Mesenchymal stem cell (in vitro differentiated cells and primary cell): ENCODE measurements at regions not wholly inside any gene's neighbourhood (a gene's known extent, or its start where the extent isn't known, plus 50 kb on each side); places are given as distances from the start of the nearest gene placed in this dataset.
A peak's percentile ranks its signal among the peaks of the same experiment; 100 is the strongest.

Source experiments
- DNase-seq: peaks from one replicate; pipeline ENCODE4 v3.0.0-alpha.2; 2013
- H2AFZ ChIP-seq: one replicate; pipeline ENCODE4 v1.6.1; 2013; ENCODE audit warnings: low read depth, mild to moderate bottlenecking, control low read depth, inconsistent platforms, low read length, moderate library complexity
- H2AK5ac ChIP-seq: 2 replicates; pipeline ENCODE4 v1.6.1; 2013; ENCODE audit warnings: low read length, moderate library complexity, mild to moderate bottlenecking, inconsistent platforms; ENCODE audit not compliant: severe bottlenecking
- H2BK120ac ChIP-seq: one replicate; pipeline ENCODE4 v1.6.1; 2013; ENCODE audit warnings: low read depth, mild to moderate bottlenecking, inconsistent platforms, low read length, moderate library complexity
- H2BK12ac ChIP-seq, 2 experiments: one replicate each; pipeline ENCODE4 v1.6.1; 2013; ENCODE audit warnings: inconsistent platforms in 2 of 2, low read length in 2 of 2, mild to moderate bottlenecking in 2 of 2, moderate library complexity in 2 of 2, control low read depth in 1 of 2
- H2BK15ac ChIP-seq: one replicate; pipeline ENCODE4 v1.6.1; 2013; ENCODE audit warnings: mild to moderate bottlenecking, low read depth, inconsistent platforms; ENCODE audit not compliant: poor library complexity, severe bottlenecking
- H2BK5ac ChIP-seq: 2 replicates; pipeline ENCODE4 v1.6.1; 2013; ENCODE audit warnings: low read depth, mild to moderate bottlenecking, low read length, control low read depth, inconsistent platforms; ENCODE audit not compliant: poor library complexity, severe bottlenecking
- H3K14ac ChIP-seq, 2 experiments: one replicate each; pipeline ENCODE4 v1.6.1; 2013; ENCODE audit warnings: inconsistent platforms in 2 of 2, low read length in 2 of 2, control low read depth in 1 of 2, mild to moderate bottlenecking in 1 of 2, moderate library complexity in 1 of 2
- H3K18ac ChIP-seq, 2 experiments: one replicate each; pipeline ENCODE4 v1.6.1; 2013; ENCODE audit warnings: inconsistent platforms in 2 of 2, low read length in 2 of 2, control low read depth in 1 of 2, low read depth in 1 of 2, mild to moderate bottlenecking in 1 of 2
- H3K23ac ChIP-seq, 2 experiments: one replicate each; pipeline ENCODE4 v1.6.1; 2013; ENCODE audit warnings: inconsistent platforms in 2 of 2, low read length in 2 of 2, mild to moderate bottlenecking in 2 of 2, moderate library complexity in 2 of 2, control low read depth in 1 of 2
- H3K27ac ChIP-seq: 2 replicates; pipeline ENCODE4 v1.5.1; 2013; ENCODE audit warnings: mild to moderate bottlenecking, moderate library complexity, low read length, control low read depth, inconsistent platforms; ENCODE audit not compliant: poor library complexity, severe bottlenecking
- H3K27me3 ChIP-seq, 2 experiments: 2 replicates each; pipeline versions ENCODE4 v1.6.1 to v1.7.0; 2013; ENCODE audit warnings: low read length in 2 of 2, mild to moderate bottlenecking in 2 of 2, moderate library complexity in 2 of 2, control low read depth in 1 of 2, inconsistent platforms in 1 of 2; ENCODE audit not compliant: control insufficient read depth in 1 of 2, insufficient read depth in 1 of 2
- H3K36me3 ChIP-seq, 2 experiments: 2 replicates each; pipeline versions ENCODE4 v1.6.1 to v1.7.0; 2013; ENCODE audit warnings: low read length in 2 of 2, control low read depth in 1 of 2, inconsistent platforms in 1 of 2, low read depth in 1 of 2, mild to moderate bottlenecking in 1 of 2; ENCODE audit not compliant: insufficient read depth in 2 of 2, control insufficient read depth in 1 of 2
- H3K4ac ChIP-seq, 2 experiments: one replicate each; pipeline ENCODE4 v1.6.1; 2013; ENCODE audit warnings: inconsistent platforms in 2 of 2, low read length in 2 of 2, mild to moderate bottlenecking in 2 of 2, moderate library complexity in 2 of 2, control low read depth in 1 of 2, low read depth in 1 of 2
- H3K4me1 ChIP-seq: 2 replicates; pipeline ENCODE4 v1.6.1; 2013; ENCODE audit warnings: low read depth, low read length, control low read depth; ENCODE audit not compliant: control insufficient read depth, insufficient read depth
- H3K4me2 ChIP-seq: 2 replicates; pipeline ENCODE4 v1.6.1; 2013; ENCODE audit warnings: low read length, mild to moderate bottlenecking, inconsistent platforms; ENCODE audit not compliant: poor library complexity, severe bottlenecking
- H3K4me3 ChIP-seq, 2 experiments: 2 replicates each; pipeline versions ENCODE4 v1.5.1 to v1.7.0; 2013; ENCODE audit warnings: low read length in 2 of 2, mild to moderate bottlenecking in 2 of 2, control low read depth in 1 of 2, low read depth in 1 of 2; ENCODE audit not compliant: insufficient read depth in 1 of 2
- H3K79me1 ChIP-seq: replicated peaks from 2 replicates; pipeline ENCODE4 v1.6.1; 2013; ENCODE audit warnings: mild to moderate bottlenecking, control low read depth, low read length, inconsistent platforms; ENCODE audit not compliant: poor library complexity, severe bottlenecking
- H3K9ac ChIP-seq: 2 replicates; pipeline ENCODE4 v1.7.0; 2013; ENCODE audit warnings: mild to moderate bottlenecking, low read length, moderate library complexity
- H3K9me3 ChIP-seq: 2 replicates; pipeline ENCODE4 v1.7.0; 2013; ENCODE audit warnings: mild to moderate bottlenecking, low read length; ENCODE audit not compliant: control insufficient read depth
- H4K8ac ChIP-seq: one replicate; pipeline ENCODE4 v1.6.1; 2013; ENCODE audit warnings: inconsistent platforms, mild to moderate bottlenecking, low read length, moderate library complexity
- H4K91ac ChIP-seq: one replicate; pipeline ENCODE4 v1.6.1; 2013; ENCODE audit warnings: mild to moderate bottlenecking, low read length, inconsistent platforms
- WGBS: methylation state at CpG from one replicate; pipeline ENCODE4 v1.1.7; 2013; ENCODE audit warnings: mixed read lengths; 5-methylcytosine and 5-hydroxymethylcytosine counted together

DNA sequence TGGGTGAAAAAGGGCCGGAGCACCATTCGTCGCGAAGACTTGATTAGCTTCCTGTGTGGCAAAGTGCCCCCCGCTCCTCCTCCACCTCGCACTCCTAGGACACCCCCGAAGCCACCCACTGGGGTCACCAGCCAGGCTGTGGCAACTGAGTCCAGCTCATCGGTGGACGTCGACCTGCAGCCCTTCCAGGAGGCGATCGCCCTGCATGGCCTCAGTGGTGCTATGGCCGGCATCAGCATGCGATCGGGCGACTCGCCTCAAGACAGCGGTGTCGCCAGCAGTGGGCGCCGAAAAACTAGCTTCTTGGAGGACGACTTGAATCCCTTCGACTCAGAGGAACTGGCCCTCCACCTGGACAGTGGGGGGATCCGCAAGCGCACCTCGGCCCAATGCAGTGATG, 126.8 kb upstream of the CXorf66 start:
- H4K8ac ChIP-seq, result no peak overlapping the region
- H3K27ac ChIP-seq, result no peak overlapping the region
- no peak for DNase-seq
- H2BK5ac ChIP-seq, result no peak overlapping the region
- H3K9ac ChIP-seq, result no peak overlapping the region
- H3K36me3 ChIP-seq, result no peaks in the 10 kb centered on the region
- no peak overlapping the region for H3K14ac ChIP-seq
- H3K79me1 ChIP-seq, result no peaks in the 10 kb centered on the region
- no peak overlapping the region for H2BK120ac ChIP-seq
- no peak overlapping the region for H2BK15ac ChIP-seq
- H2BK12ac ChIP-seq, result no peak overlapping the region
- H3K27me3 ChIP-seq, result peaks cover 11 to 31% of the 10 kb centered on the region in 2 experiments
- H3K4me1 ChIP-seq, result peaks cover 5% of the 10 kb centered on the region
- H3K9me3 ChIP-seq, result no peaks in the 10 kb centered on the region
- no peak overlapping the region for H3K4ac ChIP-seq
- 90% methylated on average over 22 of the region's 26 CpGs for WGBS
- peak overlapping the region; percentile 4 to 58 for H3K4me3 ChIP-seq
- H3K18ac ChIP-seq, result no peak overlapping the region
- no peak overlapping the region for H2AK5ac ChIP-seq
- no peak overlapping the region for H2AFZ ChIP-seq
- H3K4me2 ChIP-seq, result no peak overlapping the region
- no peak overlapping the region for H3K23ac ChIP-seq
- no peak overlapping the region for H4K91ac ChIP-seq

DNA sequence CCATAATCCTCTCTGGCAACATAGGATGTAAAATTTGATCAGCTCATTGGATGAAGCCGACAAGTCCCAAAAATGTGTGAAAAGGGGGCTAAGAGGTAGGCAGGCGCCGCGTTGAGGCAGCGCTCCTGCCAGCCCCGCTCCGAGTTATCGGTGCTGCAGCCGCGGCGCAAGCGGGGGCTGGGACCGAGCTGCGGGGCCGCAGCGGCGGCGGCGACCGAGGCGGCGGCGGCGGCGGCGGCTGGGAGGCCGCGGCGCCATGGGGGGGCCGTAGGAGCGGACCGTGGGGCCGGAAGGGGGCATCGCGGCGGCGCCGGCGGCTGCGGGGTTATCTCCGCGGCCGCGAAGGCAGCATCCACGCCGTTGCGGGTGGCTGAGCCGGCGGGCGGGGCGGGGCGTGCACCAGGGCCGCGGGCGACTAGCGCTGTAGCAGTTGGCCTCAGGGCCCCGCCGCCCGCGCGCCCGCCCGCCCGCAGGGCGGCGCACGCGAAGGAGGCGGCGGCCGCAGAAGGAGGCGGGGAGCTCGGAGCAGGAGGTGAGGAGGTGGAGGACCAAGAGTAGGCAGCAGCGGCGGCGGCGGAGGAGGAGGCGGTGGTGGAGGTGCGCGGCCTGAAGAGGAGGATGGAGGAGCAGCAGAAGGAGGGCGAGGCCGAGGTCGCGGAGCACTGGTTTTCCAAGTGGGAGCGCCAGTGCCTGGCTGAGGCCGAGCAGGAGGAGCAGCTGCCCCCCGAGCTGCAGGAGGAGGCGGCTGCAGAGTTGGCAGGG, 126.0 kb upstream of the CXorf66 start:
- Histone ChIP-seq H3K27me3 (peaks cover 11 to 24% of the 10 kb centered on the region in 2 experiments), H2BK15ac (no peak overlapping the region), H3K27ac (no peak overlapping the region), H4K8ac (no peak overlapping the region), H3K4me2 (peak overlapping the region; percentile 72), H3K9ac (no peak overlapping the region), H3K4ac (no peak overlapping the region), H2AFZ (peak overlapping the region; percentile 51), H3K4me1 (peaks cover 5% of the 10 kb centered on the region), H3K9me3 (no peaks in the 10 kb centered on the region), H2BK5ac (no peak overlapping the region), H3K79me1 (no peaks in the 10 kb centered on the region), H2BK12ac (no peak overlapping the region), H2AK5ac (no peak overlapping the region), H3K23ac (no peak overlapping the region), H2BK120ac (no peak overlapping the region), H3K14ac (no peak overlapping the region), H4K91ac (no peak overlapping the region), H3K18ac (no peak overlapping the region), H3K36me3 (no peaks in the 10 kb centered on the region), H3K4me3 (peak overlapping the region; percentile 56 to 71)
- 0% methylated on average over 5 of the region's 88 CpGs for WGBS
- DNase-seq, result no peak

DNA sequence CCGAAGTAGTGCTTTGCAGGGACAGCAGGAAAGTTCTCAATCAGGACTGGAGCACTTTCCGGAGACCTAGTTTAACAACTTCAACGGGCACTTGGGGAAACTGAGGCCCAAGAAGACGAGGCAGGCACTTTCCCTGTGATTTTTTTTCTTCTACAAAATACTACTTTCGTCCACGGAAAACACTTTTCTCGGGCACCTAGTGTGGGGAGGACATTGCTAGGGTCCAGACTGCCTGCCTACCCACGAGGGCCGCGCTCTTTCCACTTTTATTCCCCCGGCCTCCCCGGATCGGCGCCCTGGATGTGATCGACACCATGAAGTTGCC, 125.4 kb upstream of the CXorf66 start:
- no peak for DNase-seq
- 12% methylated on average over 13 of the region's 15 CpGs for WGBS
- Histone ChIP-seq H3K4ac (no peak overlapping the region), H3K14ac (no peak overlapping the region), H2AK5ac (no peak overlapping the region), H3K18ac (no peak overlapping the region), H3K4me2 (peak overlapping the region; percentile 66), H3K36me3 (no peaks in the 10 kb centered on the region), H3K23ac (no peak overlapping the region), H4K91ac (no peak overlapping the region), H3K4me3 (peak overlapping the region in 1 of 2 experiments; percentile 71), H3K9me3 (no peaks in the 10 kb centered on the region), H4K8ac (no peak overlapping the region), H2BK15ac (no peak overlapping the region), H3K4me1 (peaks cover 5% of the 10 kb centered on the region), H3K27me3 (peaks cover 11 to 24% of the 10 kb centered on the region in 2 experiments), H2BK120ac (no peak overlapping the region), H3K79me1 (no peaks in the 10 kb centered on the region), H3K27ac (no peak overlapping the region), H2BK5ac (no peak overlapping the region), H2BK12ac (no peak overlapping the region), H3K9ac (no peak overlapping the region), H2AFZ (no peak overlapping the region)

DNA sequence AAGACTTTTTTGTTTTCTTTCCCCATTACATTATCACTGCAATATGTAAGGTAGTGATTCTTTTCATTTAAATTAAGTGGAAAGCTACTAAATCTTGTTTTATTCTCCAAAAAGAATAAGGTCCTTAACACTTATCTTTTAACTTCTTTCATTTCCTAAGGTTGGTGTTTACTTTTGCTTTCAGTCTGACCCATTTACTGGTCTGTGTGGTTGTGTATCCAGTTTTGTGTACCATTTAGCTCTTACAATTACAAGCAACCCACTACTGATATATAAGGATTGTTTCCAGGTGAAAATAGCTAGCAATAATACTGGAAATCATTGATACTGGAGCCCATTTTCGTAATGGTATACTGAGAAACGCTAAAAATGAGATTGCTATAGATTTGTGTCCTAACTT, 123.1 kb upstream of the CXorf66 start:
- Histone ChIP-seq H3K9me3 (no peaks in the 10 kb centered on the region), H4K91ac (no peak overlapping the region), H3K4me3 (no peak overlapping the region), H2BK5ac (no peak overlapping the region), H3K36me3 (no peaks in the 10 kb centered on the region), H2AFZ (no peak overlapping the region), H3K79me1 (no peaks in the 10 kb centered on the region), H2BK12ac (no peak overlapping the region), H4K8ac (no peak overlapping the region), H3K14ac (no peak overlapping the region), H3K4ac (no peak overlapping the region), H2BK120ac (no peak overlapping the region), H3K4me2 (no peak overlapping the region), H3K4me1 (peaks cover 5% of the 10 kb centered on the region), H3K9ac (no peak overlapping the region), H3K18ac (no peak overlapping the region), H3K23ac (no peak overlapping the region), H2AK5ac (no peak overlapping the region), H3K27ac (no peak overlapping the region), H2BK15ac (no peak overlapping the region), H3K27me3 (peaks cover 11 to 21% of the 10 kb centered on the region in 2 experiments)
- no peak for DNase-seq
- WGBS, result no CpG with 5 or more reads among the region's 2 CpGs
